Large intestine (tissue), 3 donors: ENCODE measurements at regions not wholly inside any gene's neighbourhood (a gene's known extent, or its start where the extent isn't known, plus 50 kb on each side); places are given as distances from the start of the nearest gene placed in this dataset.

Experiments used
- DNase-seq, 2 donors: peaks; one replicate each; pipeline versions ENCODE4 v3.0.0 to v3.0.0-alpha.2; 2013
- H3K27ac ChIP-seq: one replicate; pipeline ENCODE4 v1.5.1; 2013; ENCODE audit warnings: low read length
- H3K27me3 ChIP-seq: 2 replicates; pipeline ENCODE4 v1.6.1; 2013; ENCODE audit warnings: low read length; ENCODE audit not compliant: control insufficient read depth, insufficient read depth
- H3K36me3 ChIP-seq: 2 replicates; pipeline ENCODE4 v1.6.1; 2013; ENCODE audit warnings: low read length; ENCODE audit not compliant: control insufficient read depth, insufficient read depth
- H3K4me1 ChIP-seq: one replicate; pipeline ENCODE4 v1.6.1; 2013; ENCODE audit warnings: low read length; ENCODE audit not compliant: control insufficient read depth, insufficient read depth
- H3K4me3 ChIP-seq: one replicate; pipeline ENCODE4 v1.5.1; 2013; ENCODE audit warnings: low read length
- H3K9me3 ChIP-seq: one replicate; pipeline ENCODE4 v1.6.1; 2013; ENCODE audit warnings: mild to moderate bottlenecking, low read depth, low read length, moderate library complexity; ENCODE audit not compliant: control insufficient read depth
- WGBS: methylation state at CpG from one replicate; pipeline ENCODE4 v1.1.5; 2013; ENCODE audit warnings: low lambda C conversion rate; ENCODE audit not compliant: insufficient coverage; 5-methylcytosine and 5-hydroxymethylcytosine counted together

DNA sequence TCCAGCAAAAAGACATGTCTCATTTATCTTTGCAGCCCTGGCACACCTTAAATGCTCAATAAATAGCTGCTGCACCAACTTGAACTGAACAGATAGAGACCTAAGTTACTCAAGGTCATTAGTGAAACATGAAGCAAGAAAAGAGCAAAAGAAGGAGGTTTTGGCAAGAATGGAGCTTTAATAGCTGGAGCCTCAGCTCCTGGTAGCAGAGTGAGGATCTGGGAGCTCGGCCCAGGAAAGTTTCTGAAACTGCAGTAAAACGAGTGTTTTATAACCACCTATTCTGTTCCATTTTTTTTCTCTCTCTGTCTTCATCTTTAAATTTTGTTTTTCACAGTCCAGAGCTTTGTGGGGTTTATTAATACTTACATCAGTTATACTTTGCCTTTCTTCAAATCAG is 207.5 kb downstream of the SETD4 start:
- Histone ChIP-seq H3K27ac (no peak overlapping the region), H3K9me3 (no peaks in the 10 kb centered on the region), H3K36me3 (no peaks in the 10 kb centered on the region), H3K4me3 (no peak overlapping the region), H3K27me3 (no peaks in the 10 kb centered on the region), H3K4me1 (no peaks in the 10 kb centered on the region)
- WGBS = 88% methylated on average over 1 of the region's 2 CpGs
- no peak for DNase-seq

GRCh38 chr21:35850542-35851103 is 209.7 kb downstream of the SETD4 start:
- WGBS = no CpG with 5 or more reads among the region's 9 CpGs
- Histone ChIP-seq H3K36me3 (no peaks in the 10 kb centered on the region), H3K4me3 (no peak overlapping the region), H3K9me3 (no peaks in the 10 kb centered on the region), H3K27ac (no peak overlapping the region), H3K27me3 (no peaks in the 10 kb centered on the region), H3K4me1 (no peaks in the 10 kb centered on the region)
- DNase-seq = no peak

- WGBS = 100% methylated on average over 2 of the region's 5 CpGs
- Histone ChIP-seq H3K4me3 (no peak overlapping the region), H3K4me1 (no peaks in the 10 kb centered on the region), H3K9me3 (no peaks in the 10 kb centered on the region), H3K27ac (no peak overlapping the region), H3K27me3 (no peaks in the 10 kb centered on the region), H3K36me3 (no peaks in the 10 kb centered on the region)
- DNase-seq = no peak
Measured at GRCh38 chr21:35850029-35850428, 210.3 kb downstream of the SETD4 start.

- no peak for DNase-seq
- no peaks in the 10 kb centered on the region for H3K4me1 ChIP-seq
- WGBS = no CpG with 5 or more reads among the region's 4 CpGs
- no peaks in the 10 kb centered on the region for H3K9me3 ChIP-seq
- H3K4me3 ChIP-seq = no peak overlapping the region
- H3K27ac ChIP-seq = no peak overlapping the region
- H3K36me3 ChIP-seq = no peaks in the 10 kb centered on the region
- H3K27me3 ChIP-seq = no peaks in the 10 kb centered on the region
Measured at GRCh38 chr21:35849144-35849543, 211.2 kb downstream of the SETD4 start.

GRCh38 chr21:35843911-35844667 is 216.2 kb downstream of the SETD4 start:
- Histone ChIP-seq H3K36me3 (no peaks in the 10 kb centered on the region), H3K4me1 (no peaks in the 10 kb centered on the region), H3K27me3 (no peaks in the 10 kb centered on the region), H3K4me3 (no peak overlapping the region), H3K9me3 (no peaks in the 10 kb centered on the region), H3K27ac (no peak overlapping the region)
- DNase-seq = no peak
- no CpG with 5 or more reads among the region's 7 CpGs for WGBS

GRCh38 chr21:35840949-35841348 is 219.4 kb downstream of the SETD4 start:
- H3K4me1 ChIP-seq = no peaks in the 10 kb centered on the region
- no peaks in the 10 kb centered on the region for H3K36me3 ChIP-seq
- no peak overlapping the region for H3K27ac ChIP-seq
- no CpG with 5 or more reads among the region's 2 CpGs for WGBS
- H3K9me3 ChIP-seq = no peaks in the 10 kb centered on the region
- H3K27me3 ChIP-seq = no peaks in the 10 kb centered on the region
- H3K4me3 ChIP-seq = no peak overlapping the region
- DNase-seq = no peak

DNA sequence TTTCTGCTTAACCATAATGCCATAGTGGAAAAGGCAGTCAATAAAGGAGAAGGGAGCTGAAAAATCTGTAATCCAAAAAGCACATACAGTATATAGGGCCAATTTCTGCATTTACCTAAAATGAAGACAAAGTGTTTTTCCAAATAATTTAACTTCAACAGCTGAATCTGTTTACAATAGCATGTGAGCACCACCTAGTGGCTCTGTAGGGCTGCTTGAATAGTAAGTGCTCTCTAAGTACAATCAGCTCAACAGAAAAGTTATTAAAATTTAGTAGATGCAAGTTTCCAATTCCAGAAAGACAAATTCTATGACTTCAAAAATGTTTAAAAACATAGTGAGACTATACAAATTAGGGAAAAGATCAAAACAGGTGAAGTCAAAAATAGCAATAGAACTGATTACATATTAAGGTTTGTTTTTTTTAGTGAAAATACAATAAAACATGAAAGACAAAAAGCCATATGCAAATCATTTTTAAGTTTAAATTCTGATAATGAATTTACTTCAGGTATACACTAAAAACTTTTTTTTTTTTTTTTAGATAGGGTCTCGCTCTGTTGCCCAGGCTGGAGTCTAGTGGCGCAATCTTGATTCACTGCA is 220.0 kb downstream of the SETD4 start:
- H3K27ac ChIP-seq = no peak overlapping the region
- DNase-seq = peak; percentile 37 to 50
- no peaks in the 10 kb centered on the region for H3K4me1 ChIP-seq
- WGBS = no CpG with 5 or more reads among the region's 2 CpGs
- no peaks in the 10 kb centered on the region for H3K36me3 ChIP-seq
- no peaks in the 10 kb centered on the region for H3K9me3 ChIP-seq
- H3K4me3 ChIP-seq = no peak overlapping the region
- no peaks in the 10 kb centered on the region for H3K27me3 ChIP-seq

DNA sequence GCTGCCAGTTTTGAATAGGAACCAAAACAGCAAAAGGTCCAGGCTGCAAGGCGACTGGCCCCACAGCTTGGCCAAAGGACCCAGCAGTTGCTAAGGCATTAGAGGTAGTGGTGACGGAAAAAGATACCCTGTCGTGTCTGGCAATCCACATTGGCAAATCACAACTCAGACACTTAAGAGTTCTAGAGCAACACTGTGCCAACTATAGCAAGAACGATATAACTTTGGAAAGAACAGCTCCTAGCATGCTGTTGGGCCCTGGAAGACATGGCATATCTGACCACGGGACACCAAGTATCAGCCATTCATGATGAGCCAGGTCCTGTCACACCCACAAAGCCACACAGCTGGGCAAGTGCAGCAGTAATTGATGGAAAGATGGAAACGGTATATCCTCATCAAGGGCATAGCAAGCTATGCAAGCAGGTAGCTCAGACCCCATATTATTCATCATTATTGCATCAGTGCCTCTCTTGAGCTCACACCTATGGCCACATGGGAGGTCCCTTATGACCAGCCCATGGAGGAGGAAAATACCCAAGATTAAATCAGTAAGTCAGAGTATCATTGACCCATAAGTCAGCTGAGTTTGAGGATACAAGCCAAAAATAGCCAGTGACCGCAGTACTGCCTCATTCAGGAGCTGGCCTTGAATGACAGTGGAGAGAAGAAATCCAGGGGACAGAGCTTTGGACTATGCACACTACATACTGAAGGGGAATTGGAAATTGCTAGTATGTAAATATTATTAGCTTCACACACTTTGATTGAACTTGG is 221.2 kb downstream of the SETD4 start:
- no peaks in the 10 kb centered on the region for H3K27me3 ChIP-seq
- no CpG with 5 or more reads among the region's 7 CpGs for WGBS
- H3K4me3 ChIP-seq = no peak overlapping the region
- no peak overlapping the region for H3K27ac ChIP-seq
- H3K36me3 ChIP-seq = no peaks in the 10 kb centered on the region
- DNase-seq = no peak
- no peaks in the 10 kb centered on the region for H3K9me3 ChIP-seq
- no peaks in the 10 kb centered on the region for H3K4me1 ChIP-seq

- H3K4me1 ChIP-seq = no peaks in the 10 kb centered on the region
- no peak overlapping the region for H3K27ac ChIP-seq
- no peaks in the 10 kb centered on the region for H3K36me3 ChIP-seq
- no peak overlapping the region for H3K4me3 ChIP-seq
- DNase-seq = no peak
- no peaks in the 10 kb centered on the region for H3K27me3 ChIP-seq
- H3K9me3 ChIP-seq = no peaks in the 10 kb centered on the region
- WGBS = no CpG with 5 or more reads among the region's 1 CpG
Measured at GRCh38 chr21:35838350-35838749, 222.0 kb downstream of the SETD4 start.

DNA sequence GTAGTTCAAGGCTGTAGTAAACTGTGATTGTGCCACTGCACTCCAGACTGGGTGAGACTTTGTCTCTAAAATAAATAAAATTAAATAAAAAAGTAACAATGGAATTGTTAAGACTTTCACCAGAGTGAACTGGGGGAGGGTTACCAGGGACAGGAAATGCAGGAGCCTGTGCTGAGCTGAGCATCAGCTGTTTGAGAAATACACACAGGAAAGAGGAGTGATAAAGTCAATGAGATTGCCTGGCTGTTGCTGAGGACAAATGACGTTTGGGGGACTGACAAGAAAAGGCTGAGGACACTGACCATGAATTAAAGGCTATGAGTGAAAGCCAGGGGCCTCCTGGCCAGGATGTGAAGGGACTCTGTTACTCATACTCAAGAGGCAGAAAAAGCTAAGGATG is 226.3 kb downstream of the SETD4 start:
- H3K4me1 ChIP-seq = peaks cover 4% of the 10 kb centered on the region
- H3K9me3 ChIP-seq = no peaks in the 10 kb centered on the region
- whole genome bisulfite sequencing = no CpG with 5 or more reads among the region's 1 CpG
- no peaks in the 10 kb centered on the region for H3K36me3 ChIP-seq
- H3K27me3 ChIP-seq = no peaks in the 10 kb centered on the region
- no peak for DNase-seq
- H3K4me3 ChIP-seq = no peak overlapping the region
- H3K27ac ChIP-seq = no peak overlapping the region
